ENCODE measurements at regions not wholly inside any gene's neighbourhood (a gene's known extent, or its start where the extent isn't known, plus 50 kb on each side); places are given as distances from the start of the nearest gene placed in this dataset.

- H3K4me3 ChIP-seq (ENCODE audit: control insufficient read depth, low read depth, low read length), result no peak overlapping the region
- TF ChIP-seq CTCF (IDR thresholded peaks at IDR 0.05; ENCODE audit: control insufficient read depth, insufficient read depth, low read depth, low read length, missing control alignments), result no peak
- DNase-seq (ENCODE audit: low read depth), result no peak
Measured at GRCh38 chr14:58849601-58850000, 211.8 kb downstream of the DACT1 start.

- no peak overlapping the region for H3K4me3 ChIP-seq (ENCODE audit: control insufficient read depth, low read depth, low read length)
- DNase-seq (ENCODE audit: low read depth), result no peak
- no peak for TF ChIP-seq CTCF (IDR thresholded peaks at IDR 0.05; ENCODE audit: control insufficient read depth, insufficient read depth, low read depth, low read length, missing control alignments)
Measured at GRCh38 chr14:58850011-58850410, 212.2 kb downstream of the DACT1 start.

GRCh38 chr14:58861586-58861985, 223.8 kb downstream of the DACT1 start:
- H3K4me3 ChIP-seq (ENCODE audit: control insufficient read depth, low read depth, low read length), result no peak overlapping the region
- TF ChIP-seq CTCF (IDR thresholded peaks at IDR 0.05; ENCODE audit: control insufficient read depth, insufficient read depth, low read depth, low read length, missing control alignments), result no peak
- no peak for DNase-seq (ENCODE audit: low read depth)

- DNase-seq (ENCODE audit: low read depth), result no peak
- H3K4me3 ChIP-seq (ENCODE audit: control insufficient read depth, low read depth, low read length), result no peak overlapping the region
- no peak for TF ChIP-seq CTCF (IDR thresholded peaks at IDR 0.05; ENCODE audit: control insufficient read depth, insufficient read depth, low read depth, low read length, missing control alignments)
Measured at GRCh38 chr14:58862416-58863160, 224.8 kb downstream of the DACT1 start.

GRCh38 chr14:58863661-58864345, 226.0 kb downstream of the DACT1 start:
- no peak for TF ChIP-seq CTCF (IDR thresholded peaks at IDR 0.05; ENCODE audit: control insufficient read depth, insufficient read depth, low read depth, low read length, missing control alignments)
- no peak overlapping the region for H3K4me3 ChIP-seq (ENCODE audit: control insufficient read depth, low read depth, low read length)
- no peak for DNase-seq (ENCODE audit: low read depth)

GRCh38 chr14:58864751-58865513, 227.2 kb downstream of the DACT1 start:
- no peak for TF ChIP-seq CTCF (IDR thresholded peaks at IDR 0.05; ENCODE audit: control insufficient read depth, insufficient read depth, low read depth, low read length, missing control alignments)
- DNase-seq (ENCODE audit: low read depth), result peak; percentile 73
- H3K4me3 ChIP-seq (ENCODE audit: control insufficient read depth, low read depth, low read length), result peak overlapping the region; percentile 13
